GM10248 (cell line): ENCODE measurements at regions not wholly inside any gene's neighbourhood (a gene's known extent, or its start where the extent isn't known, plus 50 kb on each side); places are given as distances from the start of the nearest gene placed in this dataset.

Experiments used
- CTCF ChIA-PET: fragments of 300-600 bp; sonication (Branson Sonifier 250); formaldehyde crosslinking; extraction: SDS; loops from one replicate; lab custom pipeline; 2021; ENCODE audit warnings: antibody characterized with exemption; lab: Yijun Ruan, JAX
- POLR2A ChIA-PET: fragments of 350-650 bp; sonication (Branson Sonifier 250); formaldehyde crosslinking; extraction: SDS; loops from one replicate; lab custom pipeline; 2020; ENCODE audit warnings: antibody characterized with exemption; lab: Yijun Ruan, JAX
- DNase-seq: peaks from one replicate; pipeline ENCODE4 v3.0.0; 2012; ENCODE audit errors: extremely low spot score
- CTCF ChIP-seq: IDR thresholded peaks from 2 replicates; pipeline ENCODE4 v1.5.1; 2012; ENCODE audit warnings: mild to moderate bottlenecking, low read depth; ENCODE audit errors: extremely low read depth, missing control alignments, control extremely low read depth

DNA sequence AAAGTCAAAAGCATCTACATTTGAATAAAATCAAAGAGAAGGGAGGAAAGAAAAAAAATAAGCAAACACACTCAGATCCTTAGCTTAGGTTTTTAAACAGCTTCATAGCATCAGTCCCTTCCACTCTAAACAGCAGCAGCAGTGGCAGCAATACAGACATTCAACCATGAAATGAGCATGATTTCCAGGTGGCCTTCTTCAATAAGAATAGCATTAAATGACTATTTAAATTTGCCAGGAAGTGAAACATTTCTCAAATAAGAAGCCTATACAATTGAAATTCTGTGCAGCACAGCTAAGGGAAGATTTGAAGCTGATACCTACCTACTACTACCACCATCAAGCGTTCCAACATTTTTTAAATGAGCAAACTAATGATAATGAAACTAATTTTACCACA, 138.1 kb upstream of the REG3G start:
- ChIA-PET CTCF (interaction anchor here (1.2 kb wide), 1 partner anchor 58 kb away, joined by 3 read pairs; no protein-coding TSS in a partner anchor), POLR2A (no interaction called here)
- TF ChIP-seq CTCF: no peak
- DNase-seq: no peak

DNA sequence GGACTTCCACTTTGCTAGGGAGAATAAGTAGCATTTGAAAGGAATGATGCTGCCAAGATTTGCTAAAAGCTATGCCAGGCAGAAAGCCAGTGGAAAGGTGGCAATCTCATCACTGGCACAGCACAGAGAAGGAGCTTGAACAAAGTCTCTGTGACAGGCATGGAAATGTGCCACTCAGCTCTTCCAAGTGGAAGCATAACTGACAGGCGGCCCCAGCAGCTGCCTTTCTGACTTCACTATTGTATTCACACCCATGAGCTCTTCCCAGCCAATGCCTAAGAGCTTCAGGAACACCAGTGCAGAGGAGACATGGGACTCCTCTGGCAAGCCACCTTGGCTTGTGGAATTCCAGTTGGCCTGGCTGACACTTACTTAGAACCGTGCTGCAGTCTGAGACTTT, 134.6 kb upstream of the REG3G start:
- no peak for DNase-seq
- ChIA-PET POLR2A (no interaction called here), CTCF (interaction anchor here (0.8 kb wide), 1 partner anchor 12 kb away, joined by 3 read pairs; no protein-coding TSS in a partner anchor)
- no peak for TF ChIP-seq CTCF

DNA sequence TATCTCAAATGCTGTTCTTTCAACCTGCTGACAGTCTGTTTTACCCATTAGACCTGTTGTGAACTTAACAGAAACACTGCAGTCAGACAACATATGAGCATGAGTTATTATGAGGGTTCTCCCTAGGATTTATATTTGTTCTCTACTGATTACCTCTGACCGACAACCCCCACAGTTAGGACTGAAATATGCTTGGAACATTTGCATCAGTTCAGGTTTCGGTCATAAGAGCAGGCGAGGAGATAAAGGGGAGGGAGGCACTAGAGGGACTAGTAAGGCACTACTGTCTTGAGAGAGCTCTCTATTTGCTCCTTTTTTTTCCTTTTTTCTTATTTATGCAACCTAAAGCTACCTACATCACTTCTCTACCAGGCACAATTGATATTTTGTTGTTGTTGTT, 133.2 kb upstream of the REG3G start:
- ChIA-PET POLR2A (no interaction called here), CTCF (interaction anchor here (1.2 to 1.7 kb wide), 2 partner anchors 9 to 12 kb away, joined by 4 to 6 read pairs; no protein-coding TSS in a partner anchor)
- TF ChIP-seq CTCF: no peak
- DNase-seq: no peak

DNA sequence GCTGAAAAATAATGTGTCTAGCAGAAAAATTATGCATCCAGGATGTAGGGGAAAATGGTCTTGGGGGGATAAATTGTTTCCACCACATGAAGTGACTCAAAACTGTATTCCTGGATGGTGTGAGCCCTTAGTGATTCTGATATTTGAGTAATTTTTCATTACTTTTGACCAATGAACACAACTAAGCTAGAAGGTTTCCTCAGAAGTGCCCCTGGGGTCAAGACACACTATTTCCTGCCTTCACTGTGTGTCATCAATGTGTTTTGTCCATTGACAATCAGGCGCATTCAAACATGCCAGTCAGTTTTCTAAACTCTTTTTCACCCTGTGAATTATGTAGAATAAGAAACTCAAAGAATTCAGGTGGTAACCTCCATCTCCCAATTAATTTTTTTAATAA, 130.5 kb upstream of the REG3G start:
- TF ChIP-seq CTCF: no peak
- POLR2A ChIA-PET: no interaction called here
- CTCF ChIA-PET: interaction anchor here (1.1 kb wide), 1 partner anchor 23 kb away, joined by 3 read pairs; no protein-coding TSS in a partner anchor
- no peak for DNase-seq

DNA sequence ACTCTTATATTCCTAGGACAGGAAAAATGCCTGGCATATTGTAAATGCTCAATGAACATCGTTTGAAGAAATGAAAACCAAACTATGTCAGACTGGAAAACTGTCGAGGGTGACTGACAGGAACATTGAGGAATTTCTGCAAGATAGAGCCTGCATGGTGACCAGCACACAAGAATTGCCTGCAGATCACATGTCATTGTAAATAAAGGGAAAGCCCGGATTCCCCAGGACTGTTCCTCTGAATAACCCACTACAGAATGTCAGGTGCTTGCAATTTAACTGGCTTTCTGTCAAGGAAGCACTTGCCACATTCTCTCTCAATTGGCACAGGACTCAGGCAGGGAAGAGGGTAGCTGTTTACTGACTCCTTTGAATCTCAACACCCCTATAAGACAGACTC, 129.0 kb upstream of the REG3G start:
- TF ChIP-seq CTCF: no peak
- DNase-seq: no peak
- POLR2A ChIA-PET: no interaction called here
- CTCF ChIA-PET: no interaction called here

GRCh38 chr2:78907089-78907488, 118.4 kb upstream of the REG3G start:
- CTCF ChIA-PET: no interaction called here

More at GRCh38 chr2:78907089-78907488, 118.4 kb upstream of the REG3G start:
- no peak for TF ChIP-seq CTCF
- no peak for DNase-seq
- POLR2A ChIA-PET: no interaction called here
